PFSK-1 (cell line): ENCODE measurements at regions not wholly inside any gene's neighbourhood (a gene's known extent, or its start where the extent isn't known, plus 50 kb on each side); places are given as distances from the start of the nearest gene placed in this dataset.

Experiments
- FOXP2 ChIP-seq: optimal IDR thresholded peaks from 2 replicates; pipeline ENCODE3; 2011; ENCODE audit warnings: borderline replicate concordance, control low read depth, inconsistent platforms; ENCODE audit not compliant: insufficient read depth; ENCODE audit errors: extremely low read length, extremely low read depth
- POLR2AphosphoS5 ChIP-seq: IDR thresholded peaks from 2 replicates; pipeline ENCODE4 v1.6.1; 2012; ENCODE audit warnings: low read depth, mild to moderate bottlenecking, control low read depth, low read length, moderate library complexity
- SIN3A ChIP-seq: IDR thresholded peaks from 2 replicates; pipeline ENCODE4 v1.6.1; 2012; ENCODE audit warnings: mild to moderate bottlenecking, low read length, moderate library complexity, borderline replicate concordance; ENCODE audit not compliant: insufficient read depth
- TAF1 ChIP-seq: IDR thresholded peaks from 2 replicates; pipeline ENCODE4 v1.6.1; 2012; ENCODE audit warnings: low read length, control low read depth, borderline replicate concordance; ENCODE audit not compliant: insufficient read depth
- TF ChIP-seq, protein P1 (sequence below), 2 experiments: IDR thresholded peaks; 2 replicates each; pipeline versions ENCODE4 v1.6.1 to v1.8.0; 2011 to 2012; ENCODE audit warnings: low read depth in 2 of 2, low read length in 2 of 2, control low read depth in 1 of 2, inconsistent platforms in 1 of 2, mild to moderate bottlenecking in 1 of 2, moderate library complexity in 1 of 2; ENCODE audit not compliant: insufficient read depth in 1 of 2

DNA sequence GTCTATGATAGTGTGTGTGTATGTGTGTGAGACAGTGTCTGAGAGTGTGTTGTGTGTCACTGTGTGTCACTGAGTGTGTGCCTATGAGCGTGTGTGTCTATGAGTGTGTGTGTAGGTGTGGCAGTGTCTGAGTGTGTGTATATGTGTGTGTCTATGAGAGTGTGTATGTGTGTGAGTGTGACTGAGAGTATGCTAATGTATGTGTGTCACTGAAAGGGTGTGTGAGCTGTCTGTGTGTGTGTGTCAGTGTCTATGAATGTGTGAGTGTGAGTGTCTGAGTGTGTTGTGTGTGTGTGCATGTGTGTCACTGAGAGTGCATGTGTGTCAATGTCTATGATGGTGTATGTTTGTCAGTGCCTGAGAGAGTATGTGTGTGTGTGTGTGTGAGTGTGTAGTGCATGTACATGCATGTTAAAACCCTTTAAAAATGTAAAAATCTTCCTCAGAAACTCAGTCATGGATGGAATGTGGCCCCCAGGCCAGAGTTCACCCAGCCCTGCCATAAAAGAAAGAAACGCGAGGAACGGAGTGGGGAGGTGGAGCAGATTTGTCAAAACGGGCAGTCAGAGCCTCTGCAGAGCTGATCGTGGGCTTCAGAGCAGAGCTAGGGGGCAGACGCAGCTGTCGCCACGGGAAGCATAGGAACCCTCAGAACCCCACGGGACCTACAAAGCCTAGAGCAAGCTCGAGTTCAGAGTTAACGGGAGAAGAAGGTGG is 218.8 kb downstream of the CTTN start:
- TF ChIP-seq TAF1 (no peak), SIN3A (no peak), FOXP2 (no peak), POLR2AphosphoS5 (no peak)
- TF ChIP-seq, protein P1, sequence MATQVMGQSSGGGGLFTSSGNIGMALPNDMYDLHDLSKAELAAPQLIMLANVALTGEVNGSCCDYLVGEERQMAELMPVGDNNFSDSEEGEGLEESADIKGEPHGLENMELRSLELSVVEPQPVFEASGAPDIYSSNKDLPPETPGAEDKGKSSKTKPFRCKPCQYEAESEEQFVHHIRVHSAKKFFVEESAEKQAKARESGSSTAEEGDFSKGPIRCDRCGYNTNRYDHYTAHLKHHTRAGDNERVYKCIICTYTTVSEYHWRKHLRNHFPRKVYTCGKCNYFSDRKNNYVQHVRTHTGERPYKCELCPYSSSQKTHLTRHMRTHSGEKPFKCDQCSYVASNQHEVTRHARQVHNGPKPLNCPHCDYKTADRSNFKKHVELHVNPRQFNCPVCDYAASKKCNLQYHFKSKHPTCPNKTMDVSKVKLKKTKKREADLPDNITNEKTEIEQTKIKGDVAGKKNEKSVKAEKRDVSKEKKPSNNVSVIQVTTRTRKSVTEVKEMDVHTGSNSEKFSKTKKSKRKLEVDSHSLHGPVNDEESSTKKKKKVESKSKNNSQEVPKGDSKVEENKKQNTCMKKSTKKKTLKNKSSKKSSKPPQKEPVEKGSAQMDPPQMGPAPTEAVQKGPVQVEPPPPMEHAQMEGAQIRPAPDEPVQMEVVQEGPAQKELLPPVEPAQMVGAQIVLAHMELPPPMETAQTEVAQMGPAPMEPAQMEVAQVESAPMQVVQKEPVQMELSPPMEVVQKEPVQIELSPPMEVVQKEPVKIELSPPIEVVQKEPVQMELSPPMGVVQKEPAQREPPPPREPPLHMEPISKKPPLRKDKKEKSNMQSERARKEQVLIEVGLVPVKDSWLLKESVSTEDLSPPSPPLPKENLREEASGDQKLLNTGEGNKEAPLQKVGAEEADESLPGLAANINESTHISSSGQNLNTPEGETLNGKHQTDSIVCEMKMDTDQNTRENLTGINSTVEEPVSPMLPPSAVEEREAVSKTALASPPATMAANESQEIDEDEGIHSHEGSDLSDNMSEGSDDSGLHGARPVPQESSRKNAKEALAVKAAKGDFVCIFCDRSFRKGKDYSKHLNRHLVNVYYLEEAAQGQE (IDR thresholded peaks at IDR 0.05; ENCODE audit: insufficient read depth in 1 of 2, low read depth in 2 of 2, low read length in 2 of 2) = no peak

DNA sequence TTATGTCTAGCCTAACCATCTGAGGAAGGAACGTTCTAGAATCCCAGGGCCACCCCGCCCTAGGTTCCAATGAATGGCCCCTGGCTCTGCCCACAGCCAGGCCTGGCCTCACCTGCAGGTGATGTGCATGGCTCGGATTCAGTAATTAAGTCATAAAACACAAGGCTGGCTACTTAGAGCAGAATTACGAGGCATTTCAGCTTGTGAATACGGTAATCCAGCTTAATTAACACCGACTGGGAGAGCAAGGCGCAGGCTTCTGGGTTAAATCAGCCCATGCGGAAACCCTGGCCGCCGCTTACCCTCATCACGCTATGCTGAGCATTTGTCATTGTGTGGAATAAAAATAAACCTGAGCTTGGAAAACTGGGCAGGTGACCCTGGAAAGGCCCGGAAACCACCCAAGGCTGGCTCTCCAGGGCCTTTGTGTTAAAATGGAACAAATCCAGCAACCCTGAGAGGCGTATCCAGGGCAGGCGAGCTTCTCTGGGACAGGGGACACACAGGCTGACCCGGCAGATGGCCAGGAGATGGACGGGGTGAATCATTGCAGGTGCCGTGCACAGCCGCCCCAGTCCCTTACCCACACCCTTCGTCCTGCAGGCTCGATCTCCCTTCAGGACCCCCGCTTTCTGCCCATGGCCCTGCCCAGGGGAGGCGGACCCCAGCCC is 220.2 kb downstream of the CTTN start:
- TF ChIP-seq TAF1 = no peak
- TF ChIP-seq, protein P1 (IDR thresholded peaks at IDR 0.05; ENCODE audit: insufficient read depth in 1 of 2, low read depth in 2 of 2, low read length in 2 of 2) = no peak
- no peak for TF ChIP-seq FOXP2
- no peak for TF ChIP-seq POLR2AphosphoS5
- TF ChIP-seq SIN3A = no peak

GRCh38 chr11:70619591-70619990 is 221.3 kb downstream of the CTTN start:
- no peak for TF ChIP-seq POLR2AphosphoS5
- TF ChIP-seq TAF1 = no peak
- TF ChIP-seq, protein P1 (IDR thresholded peaks at IDR 0.05; ENCODE audit: insufficient read depth in 1 of 2, low read depth in 2 of 2, low read length in 2 of 2) = no peak
- no peak for TF ChIP-seq FOXP2
- no peak for TF ChIP-seq SIN3A

GRCh38 chr11:70620510-70621184 is 222.3 kb downstream of the CTTN start:
- TF ChIP-seq, protein P1 (IDR thresholded peaks at IDR 0.05; ENCODE audit: insufficient read depth in 1 of 2, low read depth in 2 of 2, low read length in 2 of 2) = no peak
- TF ChIP-seq SIN3A (no peak), POLR2AphosphoS5 (no peak), TAF1 (no peak), FOXP2 (no peak)
